Ishikawa (cell line): ENCODE measurements at regions not wholly inside any gene's neighbourhood (a gene's known extent, or its start where the extent isn't known, plus 50 kb on each side); places are given as distances from the start of the nearest gene placed in this dataset.

Experiments
- EP300 ChIP-seq: IDR thresholded peaks from 2 replicates; pipeline ENCODE4 v1.6.1; 2012; ENCODE audit warnings: borderline replicate concordance
- RAD21 ChIP-seq: IDR thresholded peaks from 2 replicates; pipeline ENCODE4 v1.6.1; 2012; ENCODE audit warnings: low read depth

GRCh38 chr14:87756661-87757060 is 236.3 kb downstream of the GALC start:
- TF ChIP-seq RAD21 (no peak), EP300 (no peak)
